ENCODE measurements at regions not wholly inside any gene's neighbourhood (a gene's known extent, or its start where the extent isn't known, plus 50 kb on each side); places are given as distances from the start of the nearest gene placed in this dataset.

DNA sequence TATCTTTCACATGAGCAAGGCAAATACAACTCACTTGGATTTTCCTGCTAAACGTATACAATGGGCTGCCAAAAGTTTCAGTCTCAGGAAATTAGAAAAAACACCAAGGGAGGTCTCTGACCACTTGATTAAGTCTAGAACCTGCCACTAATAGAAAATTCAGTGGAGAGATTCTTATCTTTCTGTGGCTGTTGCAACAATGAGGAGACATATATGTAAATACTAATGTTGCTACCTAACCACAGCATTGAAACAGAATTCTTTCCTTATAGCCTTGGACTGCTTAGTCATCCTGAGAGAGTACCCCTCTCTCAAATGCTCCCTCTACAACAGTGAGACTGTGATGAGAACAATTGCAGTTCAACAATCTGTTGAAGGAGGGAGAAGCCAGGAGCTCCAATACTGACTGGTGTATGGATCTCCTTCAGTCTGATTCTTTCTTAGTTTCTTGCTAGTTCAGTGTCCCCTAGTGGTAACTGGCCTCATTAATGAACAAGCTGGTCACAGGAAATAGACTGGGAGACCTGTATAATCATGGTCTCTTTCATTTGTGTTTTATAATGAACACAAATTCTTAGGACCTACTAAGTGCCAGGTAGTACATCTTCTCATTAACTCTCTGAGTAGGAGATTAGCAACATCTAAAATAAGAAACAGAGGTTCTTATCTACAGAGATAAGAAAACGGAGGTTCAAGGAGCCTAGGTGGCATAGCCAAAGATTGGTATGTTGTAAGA lies 164.5 kb downstream of the SLC38A4 start:
- FAIRE-seq = peak; percentile 84
- dilution Hi-C loops (cut with MboI; ENCODE audit: extremely low pct_ligation_motif_present, low sequenced_read_pairs) = no loop called here
- no peak for DNase-seq (ENCODE audit: low read depth, low spot score)

DNA sequence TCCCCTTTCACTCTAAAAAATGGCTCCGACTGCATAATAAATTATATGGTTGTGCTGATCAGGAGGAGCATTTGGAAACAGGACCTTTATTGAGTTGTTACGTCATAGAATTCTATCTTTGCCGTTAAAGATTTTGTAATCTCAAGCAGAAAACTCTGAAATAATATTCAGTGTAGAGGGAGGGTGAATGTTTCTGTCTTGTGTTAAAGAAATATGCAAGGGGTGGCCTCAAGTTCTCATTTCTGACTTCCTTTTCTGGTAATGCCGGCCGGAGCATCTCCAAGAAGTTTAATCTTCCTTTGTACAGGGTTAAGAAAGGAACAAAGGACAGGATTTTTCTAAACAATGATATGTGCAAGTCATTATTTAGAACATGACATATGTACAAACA lies 165.1 kb downstream of the SLC38A4 start:
- peak overlapping the region; percentile 26 for H3K9ac ChIP-seq (ENCODE audit: control insufficient read depth, extremely low read depth, insufficient read depth, low read length)
- H3K27me3 ChIP-seq (ENCODE audit: control insufficient read depth, extremely low read depth, insufficient read depth, low read length) = no peaks in the 10 kb centered on the region
- H3K27ac ChIP-seq (ENCODE audit: control insufficient read depth, insufficient read depth, low read length) = peak overlapping the region; percentile 77
- no peaks in the 10 kb centered on the region for H3K9me1 ChIP-seq (ENCODE audit: control insufficient read depth, extremely low read depth, insufficient read depth, low read length)
- no peak for TF ChIP-seq EZH2 (IDR thresholded peaks at IDR 0.05; ENCODE audit: low read length)
- TF ChIP-seq, protein P1, sequence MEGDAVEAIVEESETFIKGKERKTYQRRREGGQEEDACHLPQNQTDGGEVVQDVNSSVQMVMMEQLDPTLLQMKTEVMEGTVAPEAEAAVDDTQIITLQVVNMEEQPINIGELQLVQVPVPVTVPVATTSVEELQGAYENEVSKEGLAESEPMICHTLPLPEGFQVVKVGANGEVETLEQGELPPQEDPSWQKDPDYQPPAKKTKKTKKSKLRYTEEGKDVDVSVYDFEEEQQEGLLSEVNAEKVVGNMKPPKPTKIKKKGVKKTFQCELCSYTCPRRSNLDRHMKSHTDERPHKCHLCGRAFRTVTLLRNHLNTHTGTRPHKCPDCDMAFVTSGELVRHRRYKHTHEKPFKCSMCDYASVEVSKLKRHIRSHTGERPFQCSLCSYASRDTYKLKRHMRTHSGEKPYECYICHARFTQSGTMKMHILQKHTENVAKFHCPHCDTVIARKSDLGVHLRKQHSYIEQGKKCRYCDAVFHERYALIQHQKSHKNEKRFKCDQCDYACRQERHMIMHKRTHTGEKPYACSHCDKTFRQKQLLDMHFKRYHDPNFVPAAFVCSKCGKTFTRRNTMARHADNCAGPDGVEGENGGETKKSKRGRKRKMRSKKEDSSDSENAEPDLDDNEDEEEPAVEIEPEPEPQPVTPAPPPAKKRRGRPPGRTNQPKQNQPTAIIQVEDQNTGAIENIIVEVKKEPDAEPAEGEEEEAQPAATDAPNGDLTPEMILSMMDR (optimal IDR thresholded peaks at IDR 0.05 in 1 of 3, IDR thresholded peaks at IDR 0.05 in 1 of 3, conservative IDR thresholded peaks at IDR 0.05 in 1 of 3; ENCODE audit: extremely low read depth in 1 of 3, insufficient read depth in 2 of 3, low read length in 3 of 3) = no peak
- peaks cover 73% of the 10 kb centered on the region for H3K4me1 ChIP-seq (ENCODE audit: control insufficient read depth, extremely low read depth, insufficient read depth, low read length)
- dilution Hi-C loops (cut with MboI; ENCODE audit: extremely low pct_ligation_motif_present, low sequenced_read_pairs) = no loop called here
- DNase-seq (ENCODE audit: low read depth, low spot score) (no peak), FAIRE-seq (no peak)
- H2AFZ ChIP-seq (ENCODE audit: control insufficient read depth, low read length) = no peak overlapping the region
- no peaks in the 10 kb centered on the region for H3K9me3 ChIP-seq (ENCODE audit: control insufficient read depth, low read depth, low read length)
- no peaks in the 10 kb centered on the region for H3K36me3 ChIP-seq (ENCODE audit: control insufficient read depth in 2 of 2, extremely low read depth in 1 of 2, insufficient read depth in 2 of 2, low read length in 2 of 2)
- peak overlapping the region in 2 of 3 experiments; percentile 22 to 24 for H3K4me3 ChIP-seq (ENCODE audit: control insufficient read depth in 2 of 3, extremely low read depth in 1 of 3, insufficient read depth in 2 of 3, low read depth in 1 of 3, low read length in 3 of 3)
- no peaks in the 10 kb centered on the region for H3K79me2 ChIP-seq (ENCODE audit: control insufficient read depth, insufficient read depth, low read length)
- no peaks in the 10 kb centered on the region for H4K20me1 ChIP-seq (ENCODE audit: control insufficient read depth, extremely low read depth, insufficient read depth, low read length)
- H3K4me2 ChIP-seq (ENCODE audit: control insufficient read depth, extremely low read depth, insufficient read depth, low read depth, low read length) = peak overlapping the region; percentile 81

More for the DNA sequence above, 164.5 kb downstream of the SLC38A4 start:
- H3K4me2 ChIP-seq (ENCODE audit: control insufficient read depth, extremely low read depth, insufficient read depth, low read depth, low read length) = peak overlapping the region; percentile 81
- peak overlapping the region; percentile 77 for H3K27ac ChIP-seq (ENCODE audit: control insufficient read depth, insufficient read depth, low read length)
- H3K4me3 ChIP-seq (ENCODE audit: control insufficient read depth in 2 of 3, extremely low read depth in 1 of 3, insufficient read depth in 2 of 3, low read depth in 1 of 3, low read length in 3 of 3) = no peak overlapping the region
- TF ChIP-seq, protein P1 (optimal IDR thresholded peaks at IDR 0.05 in 1 of 3, IDR thresholded peaks at IDR 0.05 in 1 of 3, conservative IDR thresholded peaks at IDR 0.05 in 1 of 3; ENCODE audit: extremely low read depth in 1 of 3, insufficient read depth in 2 of 3, low read length in 3 of 3) = peak; percentile 50 to 66 (median 65)
- no peak for TF ChIP-seq EZH2 (IDR thresholded peaks at IDR 0.05; ENCODE audit: low read length)
- H3K9me3 ChIP-seq (ENCODE audit: control insufficient read depth, low read depth, low read length) = no peaks in the 10 kb centered on the region
- no peaks in the 10 kb centered on the region for H3K79me2 ChIP-seq (ENCODE audit: control insufficient read depth, insufficient read depth, low read length)
- H3K9me1 ChIP-seq (ENCODE audit: control insufficient read depth, extremely low read depth, insufficient read depth, low read length) = no peaks in the 10 kb centered on the region
- peak overlapping the region; percentile 26 for H3K9ac ChIP-seq (ENCODE audit: control insufficient read depth, extremely low read depth, insufficient read depth, low read length)
- H3K36me3 ChIP-seq (ENCODE audit: control insufficient read depth in 2 of 2, extremely low read depth in 1 of 2, insufficient read depth in 2 of 2, low read length in 2 of 2) = no peaks in the 10 kb centered on the region
- no peaks in the 10 kb centered on the region for H3K27me3 ChIP-seq (ENCODE audit: control insufficient read depth, extremely low read depth, insufficient read depth, low read length)
- no peak overlapping the region for H2AFZ ChIP-seq (ENCODE audit: control insufficient read depth, low read length)
- H4K20me1 ChIP-seq (ENCODE audit: control insufficient read depth, extremely low read depth, insufficient read depth, low read length) = no peaks in the 10 kb centered on the region
- peaks cover 76% of the 10 kb centered on the region for H3K4me1 ChIP-seq (ENCODE audit: control insufficient read depth, extremely low read depth, insufficient read depth, low read length)

Measured in keratinocyte (primary cell).